HCT116 (cell line): ENCODE measurements at regions not wholly inside any gene's neighbourhood (a gene's known extent, or its start where the extent isn't known, plus 50 kb on each side); places are given as distances from the start of the nearest gene placed in this dataset.

Experiments
- ATAC-seq: fragments of 200-7000 bp; cut with Tn5 transposase; 2 replicates; pipeline ENCODE4 v1.9.1; 2020; ENCODE audit warnings: mild to moderate bottlenecking, moderate library complexity
- BruUV-seq: library from RNA; stranded (reverse); fragments of 400-500 nt; replicated peaks from 2 replicates; lab custom pipeline; 2021; lab: Mats Ljungman, UMichigan
- CTCF ChIA-PET: fragments of 300-600 bp; sonication (Branson Sonifier 250); formaldehyde crosslinking; loops from one replicate; lab custom pipeline; 2021; ENCODE audit warnings: antibody characterized with exemption; lab: Charles Lee
- POLR2A ChIA-PET: fragments of 300-600, 350-600 bp; sonication (Branson Sonifier 250); formaldehyde crosslinking; loops from one replicate; lab custom pipeline; 2021; ENCODE audit warnings: antibody characterized with exemption; lab: Charles Lee
- RAD21 ChIA-PET, 2 experiments: fragments of 300-600 bp; sonication (Branson Sonifier 250); formaldehyde crosslinking; loops; one replicate each; lab custom pipeline; 2023; ENCODE audit warnings: low total read pairs in 2 of 2; ENCODE audit not compliant: uncharacterized antibody in 2 of 2, unreplicated experiment in 2 of 2, low non-redundant PET in 1 of 2; lab: Charles Lee
- DNase-seq: peaks from one replicate; pipeline ENCODE4 v3.0.0-alpha.2; 2010; ENCODE audit warnings: low read depth, low spot score
- H2AFZ ChIP-seq: fragments of 200-600 bp; shearing (Covaris generic), sonication (generic); 2 replicates; pipeline ENCODE4 v1.6.1; 2017; ENCODE audit warnings: low read depth, mixed run types, mixed read lengths, antibody characterized with exemption, low read length; ENCODE audit not compliant: poor library complexity, severe bottlenecking
- H3K27ac ChIP-seq: 2 replicates; pipeline ENCODE4 v1.5.1; 2012; ENCODE audit warnings: low read depth, low read length
- H3K27me3 ChIP-seq: fragments of 200-600 bp; sonication (generic); 2 replicates; pipeline ENCODE4 v1.6.1; 2016; ENCODE audit warnings: mixed run types, low read length, mixed read lengths; ENCODE audit not compliant: insufficient read depth
- H3K36me3 ChIP-seq, 2 experiments: fragments of 200-500 bp in 1 of 2; fragments of 200-600 bp in 1 of 2; sonication (Bioruptor generic) in 1 of 2; sonication (generic) in 1 of 2; 2 replicates each; pipeline versions ENCODE4 v1.5.1 to v1.6.1; 2014 to 2016; ENCODE audit warnings: low read length in 2 of 2, inconsistent platforms in 1 of 2, mixed read lengths in 1 of 2, mixed run types in 1 of 2; ENCODE audit not compliant: insufficient read depth in 2 of 2, control insufficient read depth in 1 of 2
- H3K4me1 ChIP-seq, 2 experiments: fragments of 200-600 bp in 1 of 2; sonication (generic) in 1 of 2; 2 replicates each; pipeline versions ENCODE4 v1.5.1 to v1.6.1; 2012 to 2017; ENCODE audit warnings: low read length in 2 of 2, inconsistent platforms in 1 of 2, mild to moderate bottlenecking in 1 of 2, mixed read lengths in 1 of 2, mixed run types in 1 of 2, moderate library complexity in 1 of 2; ENCODE audit not compliant: insufficient read depth in 2 of 2, control insufficient read depth in 1 of 2
- H3K4me2 ChIP-seq: fragments of 200-600 bp; sonication (generic); 2 replicates; pipeline ENCODE4 v1.6.1; 2017; ENCODE audit warnings: mixed run types, low read length, mixed read lengths
- H3K4me3 ChIP-seq, 2 experiments: fragments of 200-600 bp in 1 of 2; sonication (generic) in 1 of 2; replicated peaks in 1 of 2; 2 replicates each; pipeline ENCODE4 v1.5.1; 2011 to 2016; ENCODE audit warnings: low read length in 2 of 2, control low read depth in 1 of 2, low read depth in 1 of 2, mild to moderate bottlenecking in 1 of 2, mixed read lengths in 1 of 2, mixed run types in 1 of 2
- H3K79me2 ChIP-seq: fragments of 200-600 bp; sonication (generic); 2 replicates; pipeline ENCODE4 v1.6.1; 2017; ENCODE audit warnings: mild to moderate bottlenecking, mixed run types, low read length, moderate library complexity, mixed read lengths; ENCODE audit not compliant: insufficient read depth
- H3K9ac ChIP-seq: fragments of 200-600 bp; sonication (generic); 2 replicates; pipeline ENCODE4 v1.6.1; 2016; ENCODE audit warnings: low read length, mixed read lengths
- H3K9me2 ChIP-seq: fragments of 200-600 bp; sonication (generic), shearing (Covaris generic); 2 replicates; pipeline ENCODE4 v1.6.1; 2017; ENCODE audit warnings: mixed run types, mild to moderate bottlenecking, moderate library complexity; ENCODE audit not compliant: insufficient read depth
- H3K9me3 ChIP-seq, 2 experiments: fragments of 200-500 bp in 1 of 2; fragments of 200-600 bp in 1 of 2; sonication (Bioruptor generic) in 1 of 2; sonication (generic) in 1 of 2; 2 replicates each; pipeline ENCODE4 v1.6.1; 2014 to 2017; ENCODE audit warnings: low read length in 2 of 2, mixed read lengths in 2 of 2, inconsistent platforms in 1 of 2, low read depth in 1 of 2, mild to moderate bottlenecking in 1 of 2, mixed run types in 1 of 2, moderate library complexity in 1 of 2; ENCODE audit not compliant: control insufficient read depth in 1 of 2, insufficient read depth in 1 of 2
- H4K20me1 ChIP-seq: fragments of 200-600 bp; sonication (generic), shearing (Covaris generic); 2 replicates; pipeline ENCODE4 v1.6.1; 2017; ENCODE audit warnings: mixed run types, mild to moderate bottlenecking, moderate library complexity; ENCODE audit not compliant: insufficient read depth
- ATF3 ChIP-seq: IDR thresholded peaks from 2 replicates; pipeline ENCODE4 v1.6.1; 2012
- CBX3 ChIP-seq: IDR thresholded peaks from 2 replicates; pipeline ENCODE4 v1.6.1; 2012; ENCODE audit warnings: low read depth
- CEBPB ChIP-seq: IDR thresholded peaks from 2 replicates; pipeline ENCODE4 v1.6.1; 2012; ENCODE audit warnings: low read depth
- CTCF ChIP-seq, 3 experiments: fragments of 200-600 bp in 1 of 3; sonication (generic) in 1 of 3; IDR thresholded peaks in 2 of 3; conservative IDR thresholded peaks in 1 of 3; 2 replicates each; pipeline ENCODE4 v1.5.1; 2012 to 2017; ENCODE audit warnings: low read depth in 2 of 3, low read length in 2 of 3, antibody characterized with exemption in 1 of 3, borderline replicate concordance in 1 of 3, control low read depth in 1 of 3, mild to moderate bottlenecking in 1 of 3, mixed read lengths in 1 of 3, mixed run types in 1 of 3, moderate library complexity in 1 of 3; ENCODE audit not compliant: insufficient read depth in 1 of 3
- EGR1 ChIP-seq: IDR thresholded peaks from 2 replicates; pipeline ENCODE4 v1.6.1; 2012; ENCODE audit warnings: low read depth
- ELF1 ChIP-seq: IDR thresholded peaks from 2 replicates; pipeline ENCODE4 v1.6.1; 2012; ENCODE audit warnings: low read depth, borderline replicate concordance
- FOSL1 ChIP-seq: IDR thresholded peaks from 2 replicates; pipeline ENCODE4 v1.6.1; 2012; ENCODE audit warnings: low read depth
- JUND ChIP-seq: IDR thresholded peaks from 2 replicates; pipeline ENCODE4 v1.6.1; 2012
- MAX ChIP-seq: IDR thresholded peaks from 2 replicates; pipeline ENCODE4 v1.6.1; 2012
- POLR2A ChIP-seq: IDR thresholded peaks from 2 replicates; pipeline ENCODE4 v1.7.0; 2011; ENCODE audit warnings: borderline replicate concordance; ENCODE audit not compliant: insufficient read depth, insufficient read length; ENCODE audit errors: extremely low read depth
- RAD21 ChIP-seq: IDR thresholded peaks from 2 replicates; pipeline ENCODE4 v1.6.1; 2012; ENCODE audit warnings: low read depth, mild to moderate bottlenecking
- REST ChIP-seq: IDR thresholded peaks from 2 replicates; pipeline ENCODE4 v1.6.1; 2012; ENCODE audit warnings: low read depth
- SIN3A ChIP-seq: IDR thresholded peaks from 2 replicates; pipeline ENCODE4 v1.6.1; 2012; ENCODE audit warnings: low read depth
- SP1 ChIP-seq: IDR thresholded peaks from 2 replicates; pipeline ENCODE4 v1.6.1; 2012; ENCODE audit warnings: low read depth
- SRF ChIP-seq: IDR thresholded peaks from 2 replicates; pipeline ENCODE4 v1.6.1; 2012; ENCODE audit warnings: low read depth
- TCF7L2 ChIP-seq: IDR thresholded peaks from 2 replicates; pipeline ENCODE4 v1.7.0; 2011; ENCODE audit warnings: borderline replicate concordance, inconsistent platforms; ENCODE audit not compliant: insufficient read depth, insufficient read length; ENCODE audit errors: extremely low read depth
- ZFX ChIP-seq: fragments of 450-650 bp; IDR thresholded peaks from 2 replicates; pipeline ENCODE4 v1.6.1; 2017
- ZNF274 ChIP-seq: fragments of 200-500 bp; sonication (Bioruptor generic); IDR thresholded peaks from 2 replicates; pipeline ENCODE4 v1.6.1; 2014; ENCODE audit warnings: mild to moderate bottlenecking, low read depth, low read length, inconsistent platforms
- intact Hi-C: fragments of 100-400 bp; cut with micrococcal nuclease; formaldehyde crosslinking; loops from 2 replicates; pipeline ENCODE4 v1.10.0; 2022

- no peaks in the 10 kb centered on the region for H3K36me3 ChIP-seq
- POLR2A ChIA-PET = no interaction called here
- no peaks in the 10 kb centered on the region for H3K27me3 ChIP-seq
- no peak overlapping the region for H3K9ac ChIP-seq
- no peak overlapping the region for H3K27ac ChIP-seq
- H3K9me3 ChIP-seq = no peaks in the 10 kb centered on the region
- RAD21 ChIA-PET = no interaction called here
- no peaks in the 10 kb centered on the region for H4K20me1 ChIP-seq
- H3K4me3 ChIP-seq = no peak overlapping the region
- no peak overlapping the region for H3K4me2 ChIP-seq
- ATAC-seq (no peak), DNase-seq (no peak)
- H3K4me1 ChIP-seq = no peaks in the 10 kb centered on the region
- H2AFZ ChIP-seq = no peak overlapping the region
- no TSS peak for BruUV-seq
- intact Hi-C loops = no loop called here
- no peaks in the 10 kb centered on the region for H3K9me2 ChIP-seq
- TF ChIP-seq ZFX = no peak
- TF ChIP-seq CBX3 = no peak
- no peak for TF ChIP-seq FOSL1
- TF ChIP-seq CEBPB = no peak
- no peak for TF ChIP-seq SP1
- no peak for TF ChIP-seq EGR1
- no peak for TF ChIP-seq POLR2A
- no peaks in the 10 kb centered on the region for H3K79me2 ChIP-seq
- CTCF ChIA-PET = no interaction called here
These were observed 488.4 kb downstream of the SETD4 start for GRCh38 chr21:35571910-35572309.

- BruUV-seq = no TSS peak
- no peak for ATAC-seq
- H3K9me2 ChIP-seq = no peaks in the 10 kb centered on the region
- no peak overlapping the region for H2AFZ ChIP-seq
- ChIA-PET POLR2A (no interaction called here), RAD21 (no interaction called here), CTCF (no interaction called here)
- intact Hi-C loops = no loop called here
- no peak overlapping the region for H3K4me3 ChIP-seq
- no peaks in the 10 kb centered on the region for H4K20me1 ChIP-seq
- TF ChIP-seq TCF7L2 = no peak
- no peak for TF ChIP-seq SIN3A
- TF ChIP-seq ELF1 = no peak
- TF ChIP-seq RAD21 = no peak
- TF ChIP-seq JUND = no peak
- no peak for TF ChIP-seq ZNF274
- no peak for TF ChIP-seq MAX
- TF ChIP-seq EGR1 = no peak
- TF ChIP-seq REST = no peak
- no peak for TF ChIP-seq SP1
- no peak for TF ChIP-seq SRF
- TF ChIP-seq CTCF (IDR thresholded peaks at IDR 0.05 in 2 of 3, conservative IDR thresholded peaks at IDR 0.05 in 1 of 3; ENCODE audit: borderline replicate concordance in 1 of 3, insufficient read depth in 1 of 3, low read depth in 2 of 3, low read length in 2 of 3) = no peak
- no peak for TF ChIP-seq CBX3
- TF ChIP-seq ATF3 = no peak
- H3K4me2 ChIP-seq = no peak overlapping the region
- no peak overlapping the region for H3K9ac ChIP-seq
- H3K27ac ChIP-seq = no peak overlapping the region
- no peaks in the 10 kb centered on the region for H3K9me3 ChIP-seq
- H3K36me3 ChIP-seq = no peaks in the 10 kb centered on the region
- H3K27me3 ChIP-seq = no peaks in the 10 kb centered on the region
- H3K79me2 ChIP-seq = no peaks in the 10 kb centered on the region
- no peaks in the 10 kb centered on the region for H3K4me1 ChIP-seq
- no peak for DNase-seq
These were observed 491.7 kb downstream of the SETD4 start for GRCh38 chr21:35568643-35569042.
